GM21423 (cell line): ENCODE measurements at regions not wholly inside any gene's neighbourhood (a gene's known extent, or its start where the extent isn't known, plus 50 kb on each side); places are given as distances from the start of the nearest gene placed in this dataset.

Experiments used
- ATAC-seq: cut with Tn5 transposase; IDR thresholded peaks from one replicate; pipeline ENCODE4 v1.9.1; 2021; ENCODE audit warnings: mild to moderate bottlenecking, moderate library complexity; ENCODE audit not compliant: unreplicated experiment

DNA sequence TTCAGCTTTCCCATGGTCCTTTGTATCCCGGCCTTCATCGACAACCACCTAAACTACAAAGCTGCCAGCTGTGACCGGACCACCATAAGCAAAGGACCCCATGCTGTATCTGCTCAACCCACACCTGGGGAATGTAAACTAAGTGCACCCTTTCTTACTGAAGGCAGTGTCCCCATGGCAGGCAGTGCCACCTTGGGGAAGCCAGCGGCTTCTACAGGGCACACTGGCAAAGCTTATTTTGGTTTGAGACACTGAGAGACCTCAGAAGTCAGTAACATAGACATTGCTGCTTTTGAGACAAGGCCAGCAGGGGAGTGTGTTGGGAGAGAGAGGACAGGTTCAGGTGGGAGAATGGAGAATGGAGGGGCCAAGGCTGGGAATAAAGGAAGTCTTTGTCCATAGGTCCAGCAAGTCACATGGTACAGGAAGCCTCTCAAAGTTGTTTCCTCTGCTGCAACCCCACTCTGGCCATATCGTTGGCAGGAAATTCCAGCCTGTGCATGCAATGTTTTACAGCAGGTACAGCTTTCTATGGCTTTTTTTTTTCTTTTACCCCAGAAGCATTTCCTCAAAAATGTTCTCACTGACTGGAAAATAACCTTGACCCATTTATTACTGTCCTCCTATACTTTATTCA is 85.9 kb upstream of the NPVF start:
- no peak for ATAC-seq

DNA sequence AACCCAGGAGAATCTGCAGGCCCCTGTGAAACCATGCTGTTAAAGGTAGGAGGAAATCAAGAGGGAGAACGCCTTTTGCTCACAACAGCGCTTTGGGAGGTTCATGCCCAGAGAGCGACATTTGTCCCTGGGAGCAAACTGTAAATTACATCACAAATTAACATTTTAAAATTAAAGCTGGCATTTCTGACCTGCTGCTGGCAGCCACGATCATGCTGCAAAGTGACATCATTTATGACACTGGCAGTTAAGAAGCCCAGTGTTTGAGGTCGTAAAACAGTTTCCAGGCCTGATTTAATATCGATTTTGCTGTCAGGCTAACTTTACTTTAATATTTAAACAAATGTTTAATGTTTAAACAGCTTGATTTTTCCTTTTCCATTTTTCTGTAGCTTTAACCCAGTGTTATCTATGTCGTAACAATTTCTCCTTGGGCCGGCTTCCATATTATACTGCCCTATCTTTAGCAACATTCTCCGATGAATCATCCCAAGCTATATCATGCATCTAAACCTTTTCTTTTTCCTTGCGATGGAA is 86.5 kb upstream of the NPVF start:
- ATAC-seq, result no peak

DNA sequence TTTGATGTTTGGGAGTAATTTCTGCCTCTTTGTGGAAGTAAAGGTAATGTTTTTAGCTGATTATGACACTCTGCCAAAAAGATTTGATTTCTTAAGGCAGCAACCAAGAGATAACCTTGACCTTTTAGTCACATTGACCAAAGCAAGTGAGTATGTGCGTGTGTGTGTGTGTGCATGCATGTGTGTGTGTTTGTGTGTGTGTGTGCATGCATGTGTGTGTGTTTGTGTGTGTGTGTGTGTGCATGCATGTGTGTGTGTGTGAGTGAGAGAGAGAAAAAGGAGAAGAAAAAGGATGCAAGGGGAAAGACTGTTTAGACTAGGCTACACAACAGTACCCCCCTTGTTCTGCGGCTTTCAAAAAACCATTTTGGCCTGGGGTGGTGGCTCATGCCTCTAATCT is 88.1 kb upstream of the NPVF start:
- no peak for ATAC-seq

DNA sequence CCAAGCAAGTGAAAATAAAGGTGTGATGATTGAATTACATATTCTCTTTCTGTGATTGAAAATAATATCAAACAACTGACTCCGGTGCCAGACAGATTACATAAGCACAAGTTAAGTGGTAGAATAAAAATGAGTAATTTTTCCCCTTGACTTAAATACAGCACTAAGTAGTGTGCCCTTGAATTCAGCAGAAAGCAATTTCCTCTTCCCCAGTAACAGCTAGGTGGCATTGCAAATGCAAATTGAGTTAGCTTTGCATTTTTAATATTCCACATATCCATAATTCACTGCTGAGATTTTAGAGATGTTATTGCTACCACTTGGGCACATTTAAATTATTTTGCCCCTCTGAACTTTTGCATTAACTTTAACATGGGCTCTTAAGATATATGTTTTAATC is 89.8 kb upstream of the NPVF start:
- ATAC-seq, result no peak

DNA sequence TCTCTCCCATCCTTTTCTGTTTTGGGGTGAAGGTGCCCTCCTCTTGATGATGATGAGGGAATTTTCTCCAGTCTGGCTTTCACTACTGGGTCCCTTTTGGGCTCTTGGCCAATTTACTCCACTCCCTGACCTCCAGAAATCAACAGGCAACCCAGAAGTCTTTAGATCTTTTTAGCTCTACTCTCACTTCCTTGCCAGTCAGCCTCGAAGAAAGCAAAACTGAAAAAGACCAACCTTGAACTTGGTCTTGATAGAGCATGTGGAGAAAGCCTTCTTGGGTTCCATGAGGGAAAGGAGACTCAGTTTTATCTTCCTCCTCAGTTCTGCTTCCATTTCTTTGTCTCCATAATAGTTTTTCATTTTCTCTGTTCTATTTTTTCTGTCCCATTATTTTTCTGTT is 91.4 kb upstream of the NPVF start:
- ATAC-seq, result no peak

DNA sequence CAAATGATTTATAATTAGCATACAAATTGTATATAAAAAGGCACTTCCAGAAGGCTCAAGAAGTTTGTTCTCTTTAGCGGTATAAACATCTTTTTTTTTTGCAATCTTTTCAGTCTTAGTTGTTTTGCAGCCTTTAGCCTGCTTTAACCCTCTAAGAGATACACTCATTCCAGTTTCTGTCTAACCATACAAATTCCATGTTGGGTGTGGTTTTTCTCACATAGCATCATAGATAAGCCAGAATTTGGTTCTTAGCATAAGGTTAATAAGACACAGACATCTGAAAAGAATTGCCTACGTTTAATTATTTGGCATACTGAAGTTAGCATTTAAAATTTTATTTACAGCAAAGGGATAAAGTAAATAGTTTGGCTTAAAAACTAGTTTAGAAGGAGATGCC is 92.5 kb upstream of the NPVF start:
- ATAC-seq, result no peak

DNA sequence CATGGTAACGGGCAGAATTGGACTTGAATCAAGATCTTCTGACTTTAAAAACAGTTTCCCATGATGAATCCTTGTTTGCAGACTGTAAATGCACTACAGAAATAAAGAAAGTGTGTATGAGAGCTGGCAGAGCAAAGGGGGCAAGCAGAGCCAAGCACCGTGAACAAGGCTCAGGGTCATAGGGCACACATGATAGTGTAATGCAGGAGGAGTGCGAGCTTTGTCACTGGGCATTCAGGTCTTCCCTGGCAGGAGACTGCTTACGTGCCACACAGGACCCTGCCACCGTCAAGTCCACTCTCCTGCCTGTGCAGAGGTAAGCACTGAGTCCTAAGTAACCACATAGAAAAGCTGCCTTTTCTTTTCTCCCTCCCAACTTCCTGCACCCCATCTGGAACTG is 93.1 kb upstream of the NPVF start:
- ATAC-seq, result no peak

DNA sequence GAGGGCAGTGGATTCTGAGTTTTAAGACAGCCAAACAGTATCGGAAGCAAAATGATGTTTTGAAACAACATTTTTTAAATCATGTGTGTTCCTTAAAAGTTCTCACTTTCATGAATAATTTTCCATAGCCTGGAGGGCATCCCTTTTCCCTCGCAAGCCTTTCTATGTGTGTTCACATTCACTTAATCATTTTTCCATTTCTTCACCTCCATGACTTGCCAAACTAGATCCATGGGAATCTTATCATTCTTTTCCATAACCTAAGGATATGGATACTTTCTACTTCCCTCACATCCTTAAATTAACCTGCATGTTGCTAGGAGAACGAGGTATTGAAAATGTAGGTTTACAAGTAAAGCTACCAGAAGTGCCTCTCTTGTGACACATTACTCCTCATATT is 94.2 kb upstream of the NPVF start:
- ATAC-seq, result no peak

DNA sequence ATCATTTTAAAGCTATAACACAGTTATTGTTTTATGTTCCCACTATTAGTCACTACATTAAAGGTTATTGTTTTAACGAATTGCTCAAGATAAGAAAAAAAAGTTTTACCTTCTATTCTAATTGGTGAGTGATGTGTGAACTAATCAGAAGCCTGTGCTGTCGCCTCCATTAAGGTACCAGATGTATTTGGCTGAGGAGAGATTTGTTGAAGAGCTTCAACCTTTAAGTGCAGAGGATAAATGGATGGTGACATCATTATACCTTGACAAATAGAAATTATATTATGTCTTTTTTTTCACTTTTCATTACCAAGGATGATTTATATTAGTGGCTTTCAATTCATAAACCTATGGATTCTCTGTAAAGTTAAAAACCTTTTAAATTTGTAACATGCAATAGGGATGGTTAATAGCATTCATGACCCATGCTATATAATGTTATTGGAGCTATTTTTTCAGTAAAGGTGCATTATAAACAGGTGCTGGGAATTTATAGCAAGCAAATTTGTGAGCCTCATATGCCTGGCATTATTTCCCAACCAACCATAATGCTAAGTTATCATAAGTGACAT is 97.0 kb upstream of the NPVF start:
- ATAC-seq, result no peak

DNA sequence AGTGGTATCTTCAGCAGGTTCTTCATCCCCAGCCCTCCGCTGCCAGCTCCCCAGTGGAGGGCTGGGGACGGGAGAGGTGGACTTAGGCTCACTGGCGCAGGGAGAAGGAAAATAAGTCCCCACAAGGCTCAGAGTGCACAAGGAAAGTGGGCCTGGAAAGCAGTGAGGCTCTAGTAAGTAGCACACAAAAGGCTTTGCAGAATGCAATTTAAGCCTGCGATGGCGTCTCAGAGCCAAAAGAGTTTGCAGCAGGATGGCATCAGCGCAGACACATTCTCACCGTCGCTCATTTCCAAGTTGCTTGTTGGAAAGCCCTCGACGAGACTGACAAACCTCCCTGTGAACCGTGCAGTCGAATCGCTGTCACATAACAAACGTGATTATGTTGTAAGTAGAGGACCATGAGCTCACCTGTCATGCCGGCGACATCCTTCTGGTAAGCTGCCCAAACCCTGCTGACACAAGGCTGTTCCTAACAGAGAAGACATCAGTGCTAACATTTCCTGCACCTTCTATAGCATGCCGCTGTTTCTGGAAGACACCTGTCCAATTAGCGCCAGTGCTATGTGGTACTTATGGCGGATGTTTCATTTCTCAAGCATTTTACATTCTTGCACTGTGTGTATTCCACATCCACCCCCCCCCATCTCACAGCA is 98.3 kb upstream of the NPVF start:
- ATAC-seq, result no peak

DNA sequence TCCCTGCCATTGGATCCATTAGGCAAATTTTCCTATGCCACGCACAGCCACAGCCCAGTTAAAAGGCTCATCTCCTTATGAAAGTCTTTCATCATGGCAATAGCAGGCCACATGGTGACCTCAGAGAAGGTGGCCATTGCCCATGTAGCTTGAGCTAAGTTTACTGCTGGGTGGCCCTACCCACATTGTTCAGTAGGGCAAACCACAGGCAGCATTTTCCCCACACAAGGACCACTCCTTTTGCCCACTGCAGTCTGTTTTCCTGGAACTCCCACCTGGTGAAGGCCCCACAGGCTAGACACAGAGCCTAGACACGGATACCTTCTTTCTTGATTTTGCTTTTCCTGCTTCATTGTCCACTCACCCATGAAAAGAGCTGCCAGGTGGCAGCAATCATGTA is 101.5 kb upstream of the NPVF start:
- ATAC-seq, result no peak

DNA sequence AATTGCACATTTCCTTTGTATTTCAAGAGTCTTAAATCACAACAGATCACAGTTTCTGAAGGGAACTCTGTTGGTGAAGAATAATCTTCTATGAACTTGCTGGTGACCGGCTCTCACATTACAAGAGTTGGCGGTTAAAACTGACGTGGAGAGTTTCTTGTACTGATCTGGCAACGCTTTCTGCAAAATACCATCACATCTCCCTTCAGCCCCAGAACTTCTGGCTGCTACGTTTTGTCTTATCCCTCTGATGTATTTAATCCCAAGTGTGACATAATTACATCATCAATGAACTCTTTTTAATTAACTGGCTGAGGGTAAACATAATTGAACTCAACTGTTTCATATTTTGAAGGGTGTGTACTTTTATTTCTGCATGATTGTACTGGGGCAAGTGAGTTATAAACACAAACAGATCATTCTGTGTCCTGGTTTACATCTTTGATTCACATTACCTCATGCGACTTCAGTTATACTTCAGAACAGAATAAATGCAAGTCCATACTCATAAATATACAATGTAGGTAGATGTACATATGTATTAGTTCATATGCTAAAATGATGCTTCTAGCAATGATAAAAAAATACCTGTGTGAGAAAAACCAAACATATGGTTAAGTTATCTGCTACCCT is 105.1 kb upstream of the NPVF start:
- ATAC-seq, result no peak

DNA sequence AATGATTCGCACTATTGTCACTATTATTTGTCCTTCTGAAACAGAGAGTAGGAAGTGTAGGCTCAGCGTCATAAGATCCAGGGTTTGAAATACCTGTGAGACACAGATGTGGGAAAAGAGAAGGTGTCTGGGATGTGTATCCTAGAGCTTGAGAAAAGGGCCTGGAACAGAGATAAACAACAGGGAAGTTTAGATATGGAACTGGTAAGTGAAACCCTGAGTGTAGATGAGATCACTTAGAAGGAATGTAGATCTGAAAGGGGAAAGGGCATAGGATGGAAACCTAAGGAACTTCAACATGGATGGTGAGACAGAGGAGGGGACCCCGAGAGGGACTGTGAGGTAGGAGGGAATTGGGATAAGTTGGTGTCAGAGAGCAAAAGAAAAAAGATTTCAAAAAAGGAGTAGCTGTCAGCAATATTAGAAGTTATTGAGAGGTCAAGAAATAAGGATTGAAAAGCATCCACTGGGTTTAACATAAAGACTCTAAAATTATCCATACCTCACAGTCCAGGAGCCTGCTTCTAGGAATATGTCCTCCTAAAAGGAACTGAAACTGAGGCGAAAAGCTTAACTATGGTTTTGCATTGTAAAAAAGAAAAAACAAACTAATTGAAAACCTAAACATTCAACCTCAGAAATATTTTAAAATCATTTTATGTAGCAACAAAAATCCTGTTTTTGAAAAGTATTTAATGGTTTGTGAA is 119.2 kb upstream of the NPVF start:
- no peak for ATAC-seq

DNA sequence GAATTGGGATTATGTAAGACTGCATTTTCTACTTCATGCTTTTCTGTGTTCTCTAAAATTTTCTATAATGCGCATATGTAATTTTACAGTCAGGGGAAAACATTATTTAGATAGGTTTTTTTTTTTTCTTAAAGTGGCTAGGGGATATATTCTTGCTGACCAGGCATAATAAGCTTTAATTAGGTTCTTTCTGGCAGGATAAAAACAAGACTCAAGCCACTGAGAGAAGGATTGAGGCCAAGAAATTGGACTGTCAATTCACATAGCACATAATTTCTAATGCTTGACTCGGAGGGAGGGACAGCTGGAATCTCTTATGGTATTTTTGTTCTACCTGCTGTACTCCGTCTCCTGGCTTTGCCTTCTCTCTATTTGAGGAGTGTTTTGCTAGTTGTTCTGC is 119.8 kb upstream of the NPVF start:
- ATAC-seq, result no peak

DNA sequence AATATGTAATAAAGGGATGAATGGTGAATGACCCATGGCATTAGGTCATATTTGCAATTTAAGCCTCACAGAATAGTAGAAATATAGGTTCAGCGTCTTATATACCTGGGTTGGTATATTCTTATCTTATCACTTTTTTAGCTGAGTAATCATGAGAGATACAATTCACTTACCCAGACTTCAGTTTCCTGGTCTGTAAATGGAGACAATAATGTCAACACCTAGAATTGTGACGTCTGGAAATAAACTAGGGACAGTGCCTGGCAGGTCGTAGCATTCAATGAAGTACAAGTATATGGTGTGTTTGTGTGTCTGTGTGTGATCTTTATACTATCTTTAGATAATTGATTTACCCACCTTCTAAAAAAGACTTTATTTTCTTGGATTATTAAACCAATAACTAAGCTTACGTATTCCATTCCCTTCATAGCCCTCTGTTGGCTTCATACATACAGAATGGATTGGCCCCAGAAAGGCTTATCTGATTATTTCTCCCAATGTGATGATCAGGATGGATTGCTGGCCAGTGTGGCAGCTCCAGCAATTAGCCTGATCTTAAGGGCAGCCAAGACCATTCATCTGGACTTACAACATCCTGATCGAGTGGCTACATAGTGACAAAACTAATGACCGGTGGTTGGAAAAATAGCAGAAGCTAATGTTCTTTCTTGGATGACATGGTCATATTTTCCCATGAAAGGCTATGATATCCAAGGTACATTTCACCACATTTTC is 121.2 kb upstream of the NPVF start:
- ATAC-seq, result no peak

DNA sequence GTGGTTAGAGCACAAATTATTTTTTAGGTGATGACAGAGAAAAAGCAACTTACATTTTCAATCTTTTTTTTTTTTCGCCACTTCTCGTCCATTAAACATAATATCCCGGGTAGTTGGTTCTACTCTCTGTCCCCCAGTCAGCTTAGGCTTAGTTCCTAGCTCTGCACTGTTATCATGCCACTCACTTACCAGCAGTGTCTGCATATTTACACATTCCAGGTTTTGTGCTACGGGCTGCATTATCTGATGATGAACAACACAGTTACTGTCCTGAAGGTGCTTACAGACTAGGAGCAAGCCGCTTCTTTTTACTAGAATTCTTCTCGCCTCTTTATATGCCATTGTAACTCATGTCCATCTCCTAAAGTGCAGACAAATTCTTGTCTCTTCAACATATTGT is 121.8 kb upstream of the NPVF start:
- ATAC-seq, result no peak

DNA sequence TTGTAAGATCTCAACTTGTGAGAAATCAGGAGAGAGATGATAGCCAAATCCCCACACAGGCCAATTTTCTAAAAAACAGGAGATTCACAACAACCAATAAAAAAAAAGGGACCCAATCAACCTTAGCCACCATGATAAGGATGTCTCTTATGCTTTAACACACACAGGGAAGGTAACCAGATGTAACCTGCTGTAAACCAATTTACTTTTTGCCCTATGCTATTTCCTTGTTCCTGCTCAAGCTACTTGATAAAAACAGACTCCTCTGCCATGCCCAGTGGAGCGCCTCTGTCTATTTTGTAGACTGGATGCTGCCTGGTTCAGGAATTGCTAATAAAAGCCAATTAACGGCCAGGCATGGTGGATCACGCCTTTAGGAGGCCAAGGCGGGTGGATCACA is 123.5 kb upstream of the NPVF start:
- no peak for ATAC-seq

DNA sequence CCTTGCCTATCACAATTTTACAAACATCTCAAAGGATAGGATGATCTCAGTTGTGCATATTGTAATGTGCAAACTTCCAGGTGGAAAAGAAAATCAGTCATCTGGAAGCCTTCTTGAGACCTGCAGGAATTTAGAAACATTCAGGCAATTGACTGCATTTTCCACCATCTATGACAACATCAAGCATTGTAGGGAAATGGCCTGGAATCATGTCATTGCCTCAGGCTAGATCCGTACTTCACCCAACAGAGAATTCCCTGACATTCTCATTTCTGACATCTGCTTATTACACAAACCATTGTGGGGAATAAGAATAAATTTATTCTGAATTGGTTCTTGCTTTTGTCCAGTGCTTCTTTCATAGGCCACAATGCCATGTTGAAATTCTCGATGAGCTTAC is 124.9 kb upstream of the NPVF start:
- ATAC-seq, result no peak

DNA sequence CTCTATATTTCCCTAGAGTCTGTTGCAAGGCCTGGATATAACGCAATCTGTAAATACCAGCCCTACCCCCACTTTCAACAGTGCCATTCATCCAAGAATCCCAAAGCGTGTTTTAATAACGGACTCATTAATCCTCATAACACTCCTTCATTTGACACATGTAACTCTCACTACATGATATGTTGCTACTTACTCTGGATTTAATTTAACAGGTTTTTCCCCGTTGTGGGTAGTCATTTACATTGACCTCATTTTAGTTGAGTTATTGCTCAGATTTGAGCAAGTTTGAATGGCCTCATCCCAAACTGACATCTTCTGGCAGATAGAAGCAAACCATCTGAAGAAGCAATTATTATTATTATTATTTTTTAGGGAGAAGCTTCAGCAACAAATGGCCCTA is 125.4 kb upstream of the NPVF start:
- no peak for ATAC-seq

DNA sequence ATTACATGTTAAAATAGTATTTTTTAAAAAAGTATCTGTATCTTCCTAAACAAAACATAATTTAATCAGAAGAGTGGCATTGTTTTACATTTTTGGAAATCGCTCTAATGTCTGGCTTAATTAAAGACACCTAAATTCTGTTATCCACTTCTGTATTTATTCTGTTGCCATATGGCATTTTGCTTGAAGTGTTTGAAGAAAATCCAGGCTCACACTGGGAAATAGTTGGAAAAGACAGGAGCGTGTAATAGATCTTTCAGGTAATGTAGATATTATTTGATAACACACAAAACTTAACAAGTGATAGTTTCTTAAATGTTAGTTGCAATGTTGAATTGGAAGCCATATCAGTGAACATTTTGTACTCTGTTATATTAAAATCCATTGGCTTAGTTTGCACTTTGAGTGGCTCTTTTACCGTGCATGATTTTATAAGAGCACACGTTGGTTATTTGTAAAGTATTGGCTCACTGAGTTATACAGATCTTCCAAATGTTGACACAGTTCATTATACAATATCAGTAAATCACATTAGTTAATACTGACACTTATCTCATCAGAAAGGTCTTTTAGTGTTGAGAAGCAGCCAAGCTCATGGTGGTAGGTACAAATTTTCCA is 128.4 kb upstream of the NPVF start:
- no peak for ATAC-seq
